Omental fat pad (tissue), 3 donors: ENCODE measurements at regions not wholly inside any gene's neighbourhood (a gene's known extent, or its start where the extent isn't known, plus 50 kb on each side); places are given as distances from the start of the nearest gene placed in this dataset.
"Not testable (repeated sequence)": the region's sequence is repeated elsewhere in the genome, so short reads cannot be mapped to it uniquely, and the experiment has no call there.

Experiments
- ATAC-seq: fragments of 150-250 bp; one replicate; pipeline ENCODE4 v1.9.1; 2016; ENCODE audit warnings: mild to moderate bottlenecking, moderate library complexity; ENCODE audit not compliant: low FRiP score
- DNase-seq: peaks from one replicate; pipeline ENCODE4 v3.0.0-alpha.2; 2019; ENCODE audit warnings: low spot score
- TF ChIP-seq, protein P1 (sequence below), 3 donors: fragments of 450-650 bp; IDR thresholded peaks; one replicate each; pipeline ENCODE4 v1.5.1; 2016 to 2017; ENCODE audit warnings: antibody characterized with exemption in 3 of 3, mild to moderate bottlenecking in 3 of 3, moderate library complexity in 2 of 3

DNA sequence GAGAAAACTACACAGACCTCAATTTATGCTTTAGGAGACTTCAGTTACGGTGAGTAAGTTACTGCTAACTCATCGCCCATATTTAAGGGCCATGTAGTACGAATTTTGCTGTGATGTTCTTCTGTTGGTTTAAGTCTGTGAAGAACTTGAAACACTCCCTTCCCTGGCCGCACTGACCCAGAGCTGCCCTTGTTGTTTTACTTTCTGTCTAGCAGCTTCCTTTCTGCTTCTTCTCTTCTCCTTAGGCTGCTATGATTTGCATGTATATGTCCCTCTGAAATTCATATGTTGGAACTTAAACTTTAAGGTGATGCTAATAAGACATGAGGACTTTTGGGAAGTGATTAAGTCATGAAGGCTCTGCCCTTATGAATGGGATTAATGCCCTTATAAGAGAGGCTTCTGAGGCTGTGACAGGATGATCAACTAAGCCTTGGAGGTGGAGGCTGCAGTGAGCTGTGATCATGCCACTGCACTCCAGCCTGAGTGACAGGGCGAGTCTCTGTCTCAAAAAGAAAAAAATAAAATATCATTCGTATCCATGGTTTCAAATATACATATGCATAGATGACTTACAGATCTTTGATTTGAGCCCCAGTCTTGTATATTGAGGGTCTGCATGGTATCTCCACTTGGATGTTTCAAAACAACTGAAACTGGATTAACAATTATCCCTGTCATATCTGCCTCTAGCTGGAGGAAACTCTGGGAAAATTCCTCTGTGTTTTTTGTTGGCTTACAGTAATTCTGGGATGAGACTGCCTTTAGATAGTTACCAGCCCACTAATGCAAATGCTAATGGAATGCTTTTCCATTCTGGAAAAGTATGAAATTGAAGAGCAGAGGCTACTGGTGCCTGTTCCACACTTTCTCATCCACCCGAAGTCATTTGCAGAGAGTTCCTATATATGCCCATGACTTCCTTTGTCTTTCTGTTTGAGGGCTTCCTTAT is 263.4 kb upstream of the ACTBL2 start:
- ATAC-seq, result no peak
- TF ChIP-seq, protein P1, sequence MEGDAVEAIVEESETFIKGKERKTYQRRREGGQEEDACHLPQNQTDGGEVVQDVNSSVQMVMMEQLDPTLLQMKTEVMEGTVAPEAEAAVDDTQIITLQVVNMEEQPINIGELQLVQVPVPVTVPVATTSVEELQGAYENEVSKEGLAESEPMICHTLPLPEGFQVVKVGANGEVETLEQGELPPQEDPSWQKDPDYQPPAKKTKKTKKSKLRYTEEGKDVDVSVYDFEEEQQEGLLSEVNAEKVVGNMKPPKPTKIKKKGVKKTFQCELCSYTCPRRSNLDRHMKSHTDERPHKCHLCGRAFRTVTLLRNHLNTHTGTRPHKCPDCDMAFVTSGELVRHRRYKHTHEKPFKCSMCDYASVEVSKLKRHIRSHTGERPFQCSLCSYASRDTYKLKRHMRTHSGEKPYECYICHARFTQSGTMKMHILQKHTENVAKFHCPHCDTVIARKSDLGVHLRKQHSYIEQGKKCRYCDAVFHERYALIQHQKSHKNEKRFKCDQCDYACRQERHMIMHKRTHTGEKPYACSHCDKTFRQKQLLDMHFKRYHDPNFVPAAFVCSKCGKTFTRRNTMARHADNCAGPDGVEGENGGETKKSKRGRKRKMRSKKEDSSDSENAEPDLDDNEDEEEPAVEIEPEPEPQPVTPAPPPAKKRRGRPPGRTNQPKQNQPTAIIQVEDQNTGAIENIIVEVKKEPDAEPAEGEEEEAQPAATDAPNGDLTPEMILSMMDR (IDR thresholded peaks at IDR 0.05), result no peak
- no peak for DNase-seq

DNA sequence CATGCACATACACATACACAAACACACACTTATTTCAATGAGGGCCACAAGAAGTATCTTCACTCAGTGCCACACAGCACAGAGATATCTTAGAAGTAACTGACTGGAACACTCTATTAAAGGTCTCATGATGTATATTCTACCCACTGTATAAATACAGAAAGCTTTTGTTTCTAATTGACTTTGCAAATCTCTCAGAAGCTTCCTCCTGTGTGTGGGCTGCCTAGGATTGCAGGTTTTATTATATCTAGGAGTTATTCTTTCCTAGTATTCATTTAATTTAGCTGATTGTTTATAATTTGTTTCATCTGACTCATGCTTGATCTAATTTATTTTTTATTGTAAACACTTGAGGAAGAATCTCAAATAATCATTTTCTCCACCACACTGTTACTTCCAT is 262.4 kb upstream of the ACTBL2 start:
- no peak for ATAC-seq
- TF ChIP-seq, protein P1 (IDR thresholded peaks at IDR 0.05), result no peak
- no peak for DNase-seq

GRCh38 chr5:57741336-57741735 is 258.7 kb upstream of the ACTBL2 start:
- ATAC-seq, result no peak
- no peak for DNase-seq

GRCh38 chr5:57738787-57739186 is 256.2 kb upstream of the ACTBL2 start:
- ATAC-seq (no peak), DNase-seq (no peak)
- TF ChIP-seq, protein P1 (IDR thresholded peaks at IDR 0.05), result no peak

More at GRCh38 chr5:57741336-57741735, 258.7 kb upstream of the ACTBL2 start:
- TF ChIP-seq, protein P1 (IDR thresholded peaks at IDR 0.05), result no peak

GRCh38 chr5:57738301-57738700 is 255.7 kb upstream of the ACTBL2 start:
- DNase-seq (no peak), ATAC-seq (no peak)
- TF ChIP-seq, protein P1 (IDR thresholded peaks at IDR 0.05), result no peak

DNA sequence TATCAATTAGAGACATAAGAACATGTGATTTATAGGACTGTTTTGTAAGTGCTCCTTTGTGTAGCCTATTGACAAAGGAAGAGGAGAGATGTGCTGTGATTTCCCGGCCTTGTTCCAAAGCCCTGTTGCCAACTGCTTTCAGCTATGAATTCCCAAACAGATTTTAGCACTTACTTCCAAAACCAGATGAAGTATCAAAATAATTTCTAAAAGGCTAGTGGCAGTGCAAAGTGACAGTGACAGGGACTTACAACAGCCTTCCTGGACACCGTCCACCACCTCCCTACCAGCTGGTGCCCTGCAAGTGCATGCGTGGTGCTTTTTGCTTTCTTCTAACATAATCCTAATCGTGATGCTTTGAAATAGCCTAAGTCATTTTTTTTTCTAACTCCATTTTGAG is 254.1 kb upstream of the ACTBL2 start:
- ATAC-seq (no peak), DNase-seq (no peak)
- TF ChIP-seq, protein P1 (IDR thresholded peaks at IDR 0.05), result no peak

- peak; percentile 69 for ATAC-seq
Observed at GRCh38 chr5:57735279-57736153, 252.9 kb upstream of the ACTBL2 start.

More at GRCh38 chr5:57735279-57736153, 252.9 kb upstream of the ACTBL2 start:
- DNase-seq, result not testable (repeated sequence)
